SHP77 treated with DMSO at 0.1 percent for 48 hours (cell line): ENCODE measurements at regions not wholly inside any gene's neighbourhood (a gene's known extent, or its start where the extent isn't known, plus 50 kb on each side); places are given as distances from the start of the nearest gene placed in this dataset.
"Not testable (repeated sequence)": the region's sequence is repeated elsewhere in the genome, so short reads cannot be mapped to it uniquely, and the experiment has no call there.

Experiments used
- DNase-seq: peaks from one replicate; lab custom pipeline; 2025; lab: John Stamatoyannopoulos, UW

GRCh38 chr1:82136351-82136750, 335.6 kb downstream of the ADGRL2 start:
- DNase-seq: not testable (repeated sequence)

GRCh38 chr1:82125866-82126265, 325.1 kb downstream of the ADGRL2 start:
- DNase-seq: no peak

GRCh38 chr1:82125119-82125518, 324.4 kb downstream of the ADGRL2 start:
- DNase-seq: no peak

- no peak for DNase-seq
Observed at GRCh38 chr1:82121421-82121820, 320.7 kb downstream of the ADGRL2 start.

GRCh38 chr1:82116105-82116504, 315.4 kb downstream of the ADGRL2 start:
- no peak for DNase-seq

- DNase-seq: no peak
Observed at GRCh38 chr1:82114887-82115286, 314.2 kb downstream of the ADGRL2 start.

GRCh38 chr1:82110366-82111254, 309.9 kb downstream of the ADGRL2 start:
- peak; percentile 58 for DNase-seq

GRCh38 chr1:82108843-82109242, 308.1 kb downstream of the ADGRL2 start:
- DNase-seq: no peak

- no peak for DNase-seq
Observed at GRCh38 chr1:82106672-82107071, 305.9 kb downstream of the ADGRL2 start.

- DNase-seq: no peak
Observed at GRCh38 chr1:82099170-82099569, 298.4 kb downstream of the ADGRL2 start.

- DNase-seq: no peak
Observed at GRCh38 chr1:82094136-82094535, 293.4 kb downstream of the ADGRL2 start.

- no peak for DNase-seq
Observed at GRCh38 chr1:82091729-82092128, 291.0 kb downstream of the ADGRL2 start.

GRCh38 chr1:82091265-82091664, 290.5 kb downstream of the ADGRL2 start:
- DNase-seq: no peak

- no peak for DNase-seq
Observed at GRCh38 chr1:82090104-82090503, 289.4 kb downstream of the ADGRL2 start.

GRCh38 chr1:82086739-82087138, 286.0 kb downstream of the ADGRL2 start:
- DNase-seq: no peak

- DNase-seq: no peak
Observed at GRCh38 chr1:82079607-82080006, 278.9 kb downstream of the ADGRL2 start.

- no peak for DNase-seq
Observed at GRCh38 chr1:82073659-82074058, 272.9 kb downstream of the ADGRL2 start.

GRCh38 chr1:82073071-82073470, 272.3 kb downstream of the ADGRL2 start:
- DNase-seq: no peak

- no peak for DNase-seq
Observed at GRCh38 chr1:82065916-82066315, 265.2 kb downstream of the ADGRL2 start.

GRCh38 chr1:82064691-82065090, 264.0 kb downstream of the ADGRL2 start:
- no peak for DNase-seq

- no peak for DNase-seq
Observed at GRCh38 chr1:82062206-82062605, 261.5 kb downstream of the ADGRL2 start.

GRCh38 chr1:82059959-82060358, 259.2 kb downstream of the ADGRL2 start:
- DNase-seq: no peak

- DNase-seq: no peak
Observed at GRCh38 chr1:82057011-82057410, 256.3 kb downstream of the ADGRL2 start.

GRCh38 chr1:82055375-82055774, 254.6 kb downstream of the ADGRL2 start:
- not testable (repeated sequence) for DNase-seq
